GM23338 (cell line): ENCODE measurements at regions not wholly inside any gene's neighbourhood (a gene's known extent, or its start where the extent isn't known, plus 50 kb on each side); places are given as distances from the start of the nearest gene placed in this dataset.

ENCODE experiments used
- ATAC-seq: fragments of 200-7000 bp; cut with Tn5 transposase; 3 replicates; pipeline ENCODE4 v1.9.1; 2020
- DNase-seq: peaks from one replicate; pipeline ENCODE4 v3.0.0-alpha.2; 2015; ENCODE audit warnings: low spot score
- H2AFZ ChIP-seq: fragments of 200-600 bp; sonication (generic); 2 replicates; pipeline ENCODE4 v1.8.0; 2016; ENCODE audit warnings: antibody characterized with exemption, mild to moderate bottlenecking, moderate library complexity
- H3F3A ChIP-seq: fragments of 200-600 bp; sonication (generic); replicated peaks from 2 replicates; pipeline ENCODE4 v1.8.0; 2017; ENCODE audit warnings: antibody characterized with exemption, mixed run types, low read depth
- H3K27ac ChIP-seq: fragments of 200-600 bp; sonication (generic); 2 replicates; pipeline ENCODE4 v1.6.1; 2016; ENCODE audit warnings: low read depth
- H3K27me3 ChIP-seq: fragments of 200-600 bp; sonication (generic); 2 replicates; pipeline ENCODE4 v1.8.0; 2016; ENCODE audit warnings: mild to moderate bottlenecking, mixed run types, moderate library complexity; ENCODE audit not compliant: insufficient read depth
- H3K36me3 ChIP-seq: fragments of 200-600 bp; sonication (generic); 2 replicates; pipeline ENCODE4 v1.8.0; 2016; ENCODE audit warnings: mild to moderate bottlenecking; ENCODE audit not compliant: insufficient read depth
- H3K4me1 ChIP-seq: fragments of 200-600 bp; sonication (generic); 2 replicates; pipeline ENCODE4 v1.8.0; 2016; ENCODE audit warnings: mild to moderate bottlenecking, moderate library complexity; ENCODE audit not compliant: insufficient read depth
- H3K4me2 ChIP-seq: fragments of 200-600 bp; sonication (generic); 2 replicates; pipeline ENCODE4 v1.7.1; 2017; ENCODE audit warnings: mixed run types
- H3K4me3 ChIP-seq: fragments of 200-600 bp; sonication (generic); 2 replicates; pipeline ENCODE4 v1.6.1; 2016; ENCODE audit warnings: mixed run types
- H3K79me2 ChIP-seq: fragments of 200-600 bp; sonication (generic); replicated peaks from 2 replicates; pipeline ENCODE4 v1.8.0; 2017; ENCODE audit warnings: mild to moderate bottlenecking; ENCODE audit not compliant: insufficient read depth
- H3K9me2 ChIP-seq: fragments of 200-600 bp; sonication (generic); 2 replicates; pipeline ENCODE4 v1.8.0; 2017; ENCODE audit not compliant: insufficient read depth
- H4K20me1 ChIP-seq: fragments of 200-600 bp; sonication (generic); replicated peaks from 2 replicates; pipeline ENCODE4 v1.8.0; 2017; ENCODE audit warnings: mild to moderate bottlenecking; ENCODE audit not compliant: insufficient read depth
- H3K27ac Mint-ChIP-seq: 2 replicates; pipeline ENCODE4 v1.8.0; 2020; ENCODE audit warnings: inconsistent platforms, mild to moderate bottlenecking, moderate library complexity, mixed read lengths
- H3K27me3 Mint-ChIP-seq: 3 replicates; pipeline ENCODE4 v1.8.0; 2022; ENCODE audit warnings: low read depth, mild to moderate bottlenecking, moderate library complexity, mixed read lengths, inconsistent platforms; ENCODE audit not compliant: insufficient read depth, poor library complexity
- H3K36me3 Mint-ChIP-seq: 3 replicates; pipeline ENCODE4 v1.8.0; 2021; ENCODE audit warnings: low read depth, mild to moderate bottlenecking, inconsistent platforms, moderate library complexity, mixed read lengths
- H3K4me1 Mint-ChIP-seq: 3 replicates; pipeline ENCODE4 v1.8.0; 2020; ENCODE audit warnings: mild to moderate bottlenecking, inconsistent platforms, mixed read lengths
- H3K4me3 Mint-ChIP-seq: 3 replicates; pipeline ENCODE4 v1.8.0; 2021; ENCODE audit warnings: moderate library complexity, mild to moderate bottlenecking, inconsistent platforms, mixed read lengths
- H3K9me3 Mint-ChIP-seq: 3 replicates; pipeline ENCODE4 v1.8.0; 2020; ENCODE audit warnings: moderate library complexity, mild to moderate bottlenecking, inconsistent platforms, mixed read lengths
- CREB1 ChIP-seq: fragments of 250-450 bp; sonication (Bioruptor Pico); IDR thresholded peaks from 2 replicates; pipeline ENCODE4 v1.5.0; 2020; ENCODE audit warnings: low read depth, mild to moderate bottlenecking, moderate library complexity
- CTCF ChIP-seq, 2 experiments: fragments of 200-600 bp in 1 of 2; sonication (generic) in 1 of 2; conservative IDR thresholded peaks; 2 replicates each; pipeline versions ENCODE4 v1.5.1 to v1.6.1; 2016 to 2017; ENCODE audit warnings: antibody characterized with exemption in 2 of 2, low read depth in 2 of 2, mild to moderate bottlenecking in 2 of 2, moderate library complexity in 1 of 2
- EZH2 ChIP-seq: fragments of 200-600 bp; sonication (generic); IDR thresholded peaks from one replicate; pipeline ENCODE4 v1.8.0; 2017; ENCODE audit warnings: antibody characterized with exemption, mild to moderate bottlenecking, low read depth; ENCODE audit not compliant: unreplicated experiment
- EZH2phosphoT487 ChIP-seq: fragments of 200-600 bp; sonication (generic); IDR thresholded peaks from one replicate; pipeline ENCODE4 v1.8.1; 2018; ENCODE audit warnings: antibody characterized with exemption; ENCODE audit not compliant: unreplicated experiment
- NANOG ChIP-seq: IDR thresholded peaks from 2 replicates; pipeline ENCODE4 v1.6.1; 2016; ENCODE audit warnings: antibody characterized with exemption, borderline replicate concordance
- POLR2AphosphoS5 ChIP-seq: IDR thresholded peaks from 2 replicates; pipeline ENCODE4 v1.6.1; 2016; ENCODE audit warnings: antibody characterized with exemption, low read depth
- REST ChIP-seq: IDR thresholded peaks from one replicate; pipeline ENCODE4 v1.6.1; 2018; ENCODE audit warnings: antibody characterized with exemption; ENCODE audit not compliant: unreplicated experiment
- STAT1 ChIP-seq: IDR thresholded peaks from one replicate; pipeline ENCODE4 v1.6.1; 2016; ENCODE audit warnings: antibody characterized with exemption; ENCODE audit not compliant: unreplicated experiment
- ZNF114 ChIP-seq: fragments of 250-450 bp; sonication (Bioruptor Pico); IDR thresholded peaks from 2 replicates; pipeline ENCODE4 v1.5.0; 2020; ENCODE audit warnings: mild to moderate bottlenecking, moderate library complexity
- ZNF331 ChIP-seq: fragments of 250-450 bp; sonication (Bioruptor Pico); IDR thresholded peaks from 2 replicates; pipeline ENCODE4 v1.5.0; 2020; ENCODE audit warnings: low read depth, mild to moderate bottlenecking, moderate library complexity
- ZNF462 ChIP-seq: fragments of 250-450 bp; sonication (Bioruptor Pico); IDR thresholded peaks from 2 replicates; pipeline ENCODE4 v1.5.0; 2020; ENCODE audit warnings: mild to moderate bottlenecking, moderate library complexity

GRCh38 chr3:87873136-87873535 lies 185.7 kb downstream of the CGGBP1 start (continued):
- TF ChIP-seq REST (no peak), POLR2AphosphoS5 (no peak), ZNF114 (CRISPR knock-in tag) (no peak), NANOG (no peak), ZNF331 (CRISPR knock-in tag) (no peak)

- H4K20me1 ChIP-seq, result no peaks in the 10 kb centered on the region
- no peaks in the 10 kb centered on the region for H3F3A ChIP-seq
- H2AFZ ChIP-seq, result no peak overlapping the region
- H3K36me3 ChIP-seq, result no peaks in the 10 kb centered on the region
- no peaks in the 10 kb centered on the region for H3K27me3 Mint-ChIP-seq
- no peaks in the 10 kb centered on the region for H3K4me1 ChIP-seq
- H3K27ac Mint-ChIP-seq, result peak overlapping the region; percentile 13; the same call in 1 of the 2 replicates
- no peak for DNase-seq
- no peaks in the 10 kb centered on the region; the same call in 2 of the 3 replicates for H3K36me3 Mint-ChIP-seq
- no peaks in the 10 kb centered on the region for H3K79me2 ChIP-seq
- H3K9me3 Mint-ChIP-seq, result 0 out of 3 replicates have a peak, but pooled peaks cover 5% of the 10 kb centered on the region
- H3K4me3 Mint-ChIP-seq, result no peak overlapping the region
- no peak overlapping the region for H3K27ac ChIP-seq
- H3K4me2 ChIP-seq, result no peak overlapping the region
- no peak overlapping the region for H3K4me3 ChIP-seq
- no peaks in the 10 kb centered on the region for H3K27me3 ChIP-seq
- H3K9me2 ChIP-seq, result no peaks in the 10 kb centered on the region
- H3K4me1 Mint-ChIP-seq, result 0 out of 3 replicates have a peak, but pooled peaks cover 3% of the 10 kb centered on the region
- ATAC-seq, result no peak
- no peak for TF ChIP-seq ZNF114 (CRISPR knock-in tag)
- no peak for TF ChIP-seq EZH2
- TF ChIP-seq ZNF462 (CRISPR knock-in tag), result no peak
- TF ChIP-seq CTCF (conservative IDR thresholded peaks at IDR 0.05; ENCODE audit: low read depth in 2 of 2), result no peak
- TF ChIP-seq CREB1, result no peak
- TF ChIP-seq EZH2phosphoT487, result no peak
- TF ChIP-seq STAT1, result no peak
Observed at GRCh38 chr3:87867001-87867400, 191.8 kb downstream of the CGGBP1 start.
